BE2C (cell line): ENCODE measurements at regions not wholly inside any gene's neighbourhood (a gene's known extent, or its start where the extent isn't known, plus 50 kb on each side); places are given as distances from the start of the nearest gene placed in this dataset.

Experiments used
- DNase-seq: peaks from one replicate; pipeline ENCODE4 v3.0.0-alpha.2; 2020
- H3K27me3 ChIP-seq: fragments of 250-450 bp; sonication (Bioruptor Pico); 2 replicates; pipeline ENCODE4 v1.5.1; 2020; ENCODE audit warnings: mild to moderate bottlenecking
- H3K36me3 ChIP-seq: fragments of 250-450 bp; sonication (Bioruptor Pico); 2 replicates; pipeline ENCODE4 v1.5.1; 2020; ENCODE audit warnings: mild to moderate bottlenecking
- H3K4me1 ChIP-seq: fragments of 250-450 bp; sonication (Bioruptor Pico); 2 replicates; pipeline ENCODE4 v1.5.1; 2020
- H3K4me3 ChIP-seq: 2 replicates; pipeline ENCODE4 v1.5.1; 2011; ENCODE audit warnings: low read depth, low read length
- H3K9me3 ChIP-seq: fragments of 250-450 bp; sonication (Bioruptor Pico); 2 replicates; pipeline ENCODE4 v1.5.1; 2020
- CTCF ChIP-seq: IDR thresholded peaks from 2 replicates; pipeline ENCODE4 v1.5.1; 2012; ENCODE audit warnings: mild to moderate bottlenecking, low read depth, low read length

GRCh38 chr12:93168751-93169150, 209.0 kb upstream of the NUDT4 start:
- Histone ChIP-seq H3K27me3 (no peaks in the 10 kb centered on the region), H3K9me3 (no peaks in the 10 kb centered on the region), H3K36me3 (no peaks in the 10 kb centered on the region), H3K4me3 (no peak overlapping the region), H3K4me1 (peaks cover 5% of the 10 kb centered on the region)
- TF ChIP-seq CTCF, result no peak
- DNase-seq, result no peak

- H3K36me3 ChIP-seq, result no peaks in the 10 kb centered on the region
- DNase-seq, result no peak
- H3K27me3 ChIP-seq, result no peaks in the 10 kb centered on the region
- no peak overlapping the region for H3K4me3 ChIP-seq
- no peaks in the 10 kb centered on the region for H3K9me3 ChIP-seq
- no peak for TF ChIP-seq CTCF
- peaks cover 9% of the 10 kb centered on the region for H3K4me1 ChIP-seq
These were observed 208.2 kb upstream of the NUDT4 start for GRCh38 chr12:93169536-93169935.

GRCh38 chr12:93170928-93171327, 206.8 kb upstream of the NUDT4 start:
- DNase-seq, result no peak
- no peak for TF ChIP-seq CTCF
- Histone ChIP-seq H3K36me3 (no peaks in the 10 kb centered on the region), H3K4me3 (no peak overlapping the region), H3K9me3 (no peaks in the 10 kb centered on the region), H3K27me3 (no peaks in the 10 kb centered on the region), H3K4me1 (peaks cover 12% of the 10 kb centered on the region)

- no peaks in the 10 kb centered on the region for H3K9me3 ChIP-seq
- DNase-seq, result no peak
- H3K36me3 ChIP-seq, result no peaks in the 10 kb centered on the region
- H3K4me1 ChIP-seq, result peaks cover 12% of the 10 kb centered on the region
- TF ChIP-seq CTCF, result no peak
- H3K27me3 ChIP-seq, result no peaks in the 10 kb centered on the region
- no peak overlapping the region for H3K4me3 ChIP-seq
These were observed 204.4 kb upstream of the NUDT4 start for GRCh38 chr12:93173178-93173957.

- TF ChIP-seq CTCF, result no peak
- DNase-seq, result peak; percentile 67
- Histone ChIP-seq H3K4me3 (no peak overlapping the region), H3K36me3 (no peaks in the 10 kb centered on the region), H3K4me1 (peaks cover 12% of the 10 kb centered on the region), H3K9me3 (no peaks in the 10 kb centered on the region), H3K27me3 (no peaks in the 10 kb centered on the region)
These were observed 203.7 kb upstream of the NUDT4 start for GRCh38 chr12:93174048-93174447.

GRCh38 chr12:93174473-93174872, 203.3 kb upstream of the NUDT4 start:
- no peaks in the 10 kb centered on the region for H3K36me3 ChIP-seq
- peaks cover 12% of the 10 kb centered on the region for H3K4me1 ChIP-seq
- no peaks in the 10 kb centered on the region for H3K9me3 ChIP-seq
- no peaks in the 10 kb centered on the region for H3K27me3 ChIP-seq
- TF ChIP-seq CTCF, result no peak
- DNase-seq, result peak; percentile 48
- H3K4me3 ChIP-seq, result 0 out of 2 replicates have a peak overlapping the region, but pooled peaks have one; percentile 13
